Gastroesophageal sphincter (tissue), 4 donors: ENCODE measurements at regions not wholly inside any gene's neighbourhood (a gene's known extent, or its start where the extent isn't known, plus 50 kb on each side); places are given as distances from the start of the nearest gene placed in this dataset.

Experiments used
- ATAC-seq: fragments of 150-250 bp; one replicate; pipeline ENCODE4 v1.9.1; 2016; ENCODE audit warnings: mild to moderate bottlenecking, moderate library complexity
- H3K27ac ChIP-seq, 4 donors: fragments of 200-600 bp; sonication (generic) in 3 of 4; 1 replicate in 3 of 4; 2 replicates in 1 of 4; pipeline ENCODE4 v1.5.1; 2016 to 2019
- H3K27me3 ChIP-seq: fragments of 200-600 bp; sonication (generic); one replicate; pipeline ENCODE4 v1.5.1; 2019
- H3K36me3 ChIP-seq, 2 donors: fragments of 200-600 bp; sonication (generic); one replicate each; pipeline ENCODE4 v1.5.1; 2019; ENCODE audit warnings: control low read depth in 1 of 2
- H3K4me1 ChIP-seq, 3 donors: fragments of 200-600 bp; sonication (generic); 1 replicate in 2 of 3; 2 replicates in 1 of 3; pipeline ENCODE4 v1.5.1; 2016 to 2019; ENCODE audit warnings: control low read depth in 2 of 3
- H3K4me3 ChIP-seq, 2 donors: fragments of 200-600 bp; sonication (generic); one replicate each; pipeline ENCODE4 v1.5.1; 2019; ENCODE audit warnings: mild to moderate bottlenecking in 1 of 2, moderate library complexity in 1 of 2
- H3K9me3 ChIP-seq, 3 donors: fragments of 200-600 bp; sonication (generic); one replicate each; pipeline ENCODE4 v1.5.1; 2017 to 2019; ENCODE audit warnings: control low read depth in 2 of 3
- EP300 ChIP-seq: sonication (generic); formaldehyde crosslinking; IDR thresholded peaks from one replicate; pipeline ENCODE4 v1.6.1; 2017; ENCODE audit warnings: antibody characterized with exemption, mild to moderate bottlenecking
- POLR2A ChIP-seq, 2 donors: fragments of 450-650 bp; IDR thresholded peaks; one replicate each; pipeline ENCODE4 v1.6.1; 2017; ENCODE audit warnings: antibody characterized with exemption in 2 of 2, mild to moderate bottlenecking in 2 of 2, moderate library complexity in 1 of 2
- POLR2AphosphoS5 ChIP-seq: sonication (generic); formaldehyde crosslinking; IDR thresholded peaks from one replicate; pipeline ENCODE4 v1.6.1; 2017; ENCODE audit warnings: antibody characterized with exemption
- WGBS, 2 donors: methylation state at CpG; one replicate each; pipeline ENCODE4 v1.1.5; 2018; ENCODE audit warnings: low coverage in 1 of 2; 5-methylcytosine and 5-hydroxymethylcytosine counted together
- TF ChIP-seq, protein P1 (sequence below), 4 experiments: fragments of 200-600 bp in 2 of 4; fragments of 450-650 bp in 2 of 4; sonication (generic) in 1 of 4; IDR thresholded peaks; one replicate each; pipeline ENCODE4 v1.5.1; 2017 to 2019; ENCODE audit warnings: antibody characterized with exemption in 4 of 4, mild to moderate bottlenecking in 2 of 4, moderate library complexity in 2 of 4

DNA sequence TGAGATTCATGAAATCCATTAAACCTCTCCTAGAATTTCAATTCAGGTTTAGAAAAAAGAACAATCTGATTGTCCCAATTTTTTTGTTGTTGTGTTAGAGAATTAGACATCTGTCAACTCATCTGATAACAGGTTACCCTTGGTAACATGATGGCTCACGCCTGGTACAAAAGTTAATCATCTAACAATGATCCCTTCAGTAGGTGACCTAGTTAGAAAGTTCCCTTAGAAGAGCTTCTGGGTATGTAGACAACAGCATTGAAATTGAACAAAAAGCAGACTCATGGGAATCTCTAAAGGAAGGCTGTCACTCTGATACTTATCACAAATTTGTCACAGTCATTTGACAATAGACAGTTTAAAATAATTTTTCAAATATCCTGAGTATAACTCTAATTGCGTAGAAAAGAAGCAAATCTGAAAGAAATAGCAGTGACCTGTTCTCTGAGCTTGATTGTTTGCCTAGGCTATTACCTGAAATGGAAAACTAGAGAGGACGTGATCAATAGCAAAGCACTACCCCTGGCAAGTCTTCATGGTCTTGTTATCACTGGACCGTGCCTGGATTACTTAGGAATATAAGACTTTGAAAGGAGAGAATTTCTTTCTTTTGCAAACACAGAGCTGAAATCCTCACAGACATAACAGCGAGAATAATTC is 880.4 kb upstream of the AGA start:
- TF ChIP-seq POLR2AphosphoS5 (no peak), POLR2A (IDR thresholded peaks at IDR 0.05) (no peak), EP300 (no peak)
- TF ChIP-seq, protein P1, sequence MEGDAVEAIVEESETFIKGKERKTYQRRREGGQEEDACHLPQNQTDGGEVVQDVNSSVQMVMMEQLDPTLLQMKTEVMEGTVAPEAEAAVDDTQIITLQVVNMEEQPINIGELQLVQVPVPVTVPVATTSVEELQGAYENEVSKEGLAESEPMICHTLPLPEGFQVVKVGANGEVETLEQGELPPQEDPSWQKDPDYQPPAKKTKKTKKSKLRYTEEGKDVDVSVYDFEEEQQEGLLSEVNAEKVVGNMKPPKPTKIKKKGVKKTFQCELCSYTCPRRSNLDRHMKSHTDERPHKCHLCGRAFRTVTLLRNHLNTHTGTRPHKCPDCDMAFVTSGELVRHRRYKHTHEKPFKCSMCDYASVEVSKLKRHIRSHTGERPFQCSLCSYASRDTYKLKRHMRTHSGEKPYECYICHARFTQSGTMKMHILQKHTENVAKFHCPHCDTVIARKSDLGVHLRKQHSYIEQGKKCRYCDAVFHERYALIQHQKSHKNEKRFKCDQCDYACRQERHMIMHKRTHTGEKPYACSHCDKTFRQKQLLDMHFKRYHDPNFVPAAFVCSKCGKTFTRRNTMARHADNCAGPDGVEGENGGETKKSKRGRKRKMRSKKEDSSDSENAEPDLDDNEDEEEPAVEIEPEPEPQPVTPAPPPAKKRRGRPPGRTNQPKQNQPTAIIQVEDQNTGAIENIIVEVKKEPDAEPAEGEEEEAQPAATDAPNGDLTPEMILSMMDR (IDR thresholded peaks at IDR 0.05), result no peak
- Histone ChIP-seq H3K27me3 (no peaks in the 10 kb centered on the region), H3K36me3 (no peaks in the 10 kb centered on the region), H3K27ac (no peak overlapping the region), H3K4me1 (no peaks in the 10 kb centered on the region), H3K4me3 (no peak overlapping the region), H3K9me3 (peaks cover 0 to 9% (median 0%) of the 10 kb centered on the region in 3 donors)
- ATAC-seq, result no peak
- 64 to 76% methylated on average over 5 of the region's 5 CpGs for WGBS, 2 donors

DNA sequence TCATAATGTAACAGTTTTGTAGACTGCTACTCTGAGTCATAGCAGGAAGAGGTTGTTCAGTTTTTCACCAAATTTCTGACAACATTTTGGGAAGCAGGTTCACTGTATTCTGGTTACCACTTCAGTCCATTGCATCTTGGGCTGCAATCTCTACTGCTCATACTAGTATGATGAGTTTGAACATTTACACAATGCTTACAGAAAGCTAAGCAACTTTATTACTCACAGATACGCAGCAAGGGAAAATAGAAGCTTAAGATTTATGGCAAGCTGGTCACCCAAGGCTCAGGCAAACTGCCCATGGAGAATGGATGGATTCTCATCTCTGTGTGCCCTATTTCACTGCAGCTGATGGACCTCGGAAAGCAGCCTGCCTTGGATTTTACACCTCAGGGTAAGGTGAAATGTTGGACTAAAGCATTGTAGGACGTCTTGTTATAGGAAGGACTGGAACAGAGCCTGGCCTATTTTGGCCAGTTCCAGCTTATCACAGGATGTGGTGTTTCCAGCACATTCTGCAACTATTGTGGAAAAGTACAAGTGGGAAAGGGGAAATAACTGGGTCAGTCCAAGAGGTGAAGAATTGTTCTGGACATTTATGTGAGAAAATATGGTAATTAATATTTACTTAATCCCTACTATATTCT is 887.1 kb upstream of the AGA start:
- TF ChIP-seq, protein P1 (IDR thresholded peaks at IDR 0.05), result no peak
- TF ChIP-seq POLR2AphosphoS5 (no peak), EP300 (no peak), POLR2A (IDR thresholded peaks at IDR 0.05) (no peak)
- Histone ChIP-seq H3K4me3 (no peak overlapping the region), H3K36me3 (no peaks in the 10 kb centered on the region), H3K4me1 (no peaks in the 10 kb centered on the region), H3K27me3 (no peaks in the 10 kb centered on the region), H3K9me3 (no peaks in the 10 kb centered on the region), H3K27ac (no peak overlapping the region)
- ATAC-seq, result no peak
- WGBS, 2 donors, result 50 to 66% methylated on average over 1 to 3 of the region's 3 CpGs

DNA sequence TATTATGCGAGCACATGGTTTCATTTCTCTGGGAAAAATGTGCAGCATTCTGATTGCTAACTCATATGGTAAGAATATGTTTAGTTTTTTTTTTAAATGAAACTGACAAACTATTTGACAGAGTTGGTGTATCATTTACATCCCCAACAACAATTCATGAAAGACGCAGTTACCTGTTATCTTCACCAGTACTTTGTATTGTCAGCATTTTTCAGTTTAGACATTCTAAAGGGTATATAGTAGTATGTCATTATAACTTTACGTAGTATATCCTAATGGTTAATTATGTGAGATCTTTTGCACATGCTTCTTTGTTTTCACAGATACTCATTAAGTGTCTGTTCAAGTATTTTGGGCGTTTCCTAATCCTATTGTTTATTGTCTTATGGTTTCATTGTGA is 891.1 kb upstream of the AGA start:
- Histone ChIP-seq H3K36me3 (no peaks in the 10 kb centered on the region), H3K9me3 (no peaks in the 10 kb centered on the region), H3K4me3 (no peak overlapping the region), H3K27ac (no peak overlapping the region), H3K27me3 (no peaks in the 10 kb centered on the region), H3K4me1 (no peaks in the 10 kb centered on the region)
- no peak for ATAC-seq
- TF ChIP-seq POLR2AphosphoS5 (no peak), POLR2A (IDR thresholded peaks at IDR 0.05) (no peak), EP300 (no peak)
- TF ChIP-seq, protein P1 (IDR thresholded peaks at IDR 0.05), result no peak
- WGBS, 2 donors, result 80 to 96% methylated on average over 3 to 4 of the region's 4 CpGs

DNA sequence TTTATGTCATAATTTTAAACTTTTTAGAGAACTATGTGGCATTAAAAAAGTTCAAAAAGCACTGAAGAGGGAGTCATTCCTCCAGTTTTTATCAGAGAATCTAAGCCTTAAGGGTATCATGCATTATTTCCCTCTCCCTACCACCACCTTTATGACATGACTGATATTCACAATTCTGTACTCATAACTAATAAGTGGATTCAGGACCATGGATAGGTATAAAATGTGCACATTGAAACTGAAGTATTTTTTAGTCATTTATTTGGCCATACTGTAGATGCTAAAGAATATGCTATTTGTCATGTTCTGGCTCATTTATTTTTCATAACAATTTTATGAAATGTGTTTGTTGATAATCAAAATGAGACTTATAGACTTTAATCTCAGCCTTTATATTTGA is 897.5 kb upstream of the AGA start:
- Histone ChIP-seq H3K27ac (no peak overlapping the region), H3K4me3 (no peak overlapping the region), H3K9me3 (no peaks in the 10 kb centered on the region), H3K36me3 (no peaks in the 10 kb centered on the region), H3K27me3 (no peaks in the 10 kb centered on the region), H3K4me1 (no peaks in the 10 kb centered on the region)
- TF ChIP-seq POLR2A (IDR thresholded peaks at IDR 0.05), result no peak
- TF ChIP-seq, protein P1 (IDR thresholded peaks at IDR 0.05), result no peak
- TF ChIP-seq EP300, result no peak
- TF ChIP-seq POLR2AphosphoS5, result no peak
- no peak for ATAC-seq

DNA sequence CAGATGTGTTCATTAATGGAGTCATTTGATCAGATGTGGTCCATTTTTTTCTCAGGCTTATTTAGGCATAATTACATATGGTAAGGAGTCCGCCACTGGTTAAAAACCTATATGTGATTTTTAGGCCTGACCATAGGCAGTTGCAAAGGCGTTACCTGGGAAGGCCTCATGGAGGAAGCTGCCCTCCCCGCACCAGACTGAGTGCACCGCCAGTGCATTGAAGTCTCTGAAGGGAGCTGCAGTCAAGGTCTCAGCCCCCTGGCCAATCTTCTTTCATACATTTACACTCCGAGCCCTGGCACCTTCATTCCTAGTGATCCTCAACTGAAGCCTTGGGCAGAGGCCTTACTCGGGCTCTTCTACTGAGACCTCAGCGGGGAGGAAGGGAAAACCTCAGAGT is 898.2 kb upstream of the AGA start:
- H3K27me3 ChIP-seq, result no peaks in the 10 kb centered on the region
- 83 to 88% methylated on average over 3 to 7 of the region's 7 CpGs for WGBS, 2 donors
- TF ChIP-seq EP300, result no peak
- no peak for TF ChIP-seq POLR2A (IDR thresholded peaks at IDR 0.05)
- no peak for TF ChIP-seq POLR2AphosphoS5
- TF ChIP-seq, protein P1 (IDR thresholded peaks at IDR 0.05), result no peak
- no peaks in the 10 kb centered on the region for H3K9me3 ChIP-seq
- no peak for ATAC-seq
- no peak overlapping the region for H3K4me3 ChIP-seq
- no peak overlapping the region for H3K27ac ChIP-seq
- H3K4me1 ChIP-seq, result no peaks in the 10 kb centered on the region
- H3K36me3 ChIP-seq, result no peaks in the 10 kb centered on the region
